ENCODE measurements at regions not wholly inside any gene's neighbourhood (a gene's known extent, or its start where the extent isn't known, plus 50 kb on each side); places are given as distances from the start of the nearest gene placed in this dataset.

DNA sequence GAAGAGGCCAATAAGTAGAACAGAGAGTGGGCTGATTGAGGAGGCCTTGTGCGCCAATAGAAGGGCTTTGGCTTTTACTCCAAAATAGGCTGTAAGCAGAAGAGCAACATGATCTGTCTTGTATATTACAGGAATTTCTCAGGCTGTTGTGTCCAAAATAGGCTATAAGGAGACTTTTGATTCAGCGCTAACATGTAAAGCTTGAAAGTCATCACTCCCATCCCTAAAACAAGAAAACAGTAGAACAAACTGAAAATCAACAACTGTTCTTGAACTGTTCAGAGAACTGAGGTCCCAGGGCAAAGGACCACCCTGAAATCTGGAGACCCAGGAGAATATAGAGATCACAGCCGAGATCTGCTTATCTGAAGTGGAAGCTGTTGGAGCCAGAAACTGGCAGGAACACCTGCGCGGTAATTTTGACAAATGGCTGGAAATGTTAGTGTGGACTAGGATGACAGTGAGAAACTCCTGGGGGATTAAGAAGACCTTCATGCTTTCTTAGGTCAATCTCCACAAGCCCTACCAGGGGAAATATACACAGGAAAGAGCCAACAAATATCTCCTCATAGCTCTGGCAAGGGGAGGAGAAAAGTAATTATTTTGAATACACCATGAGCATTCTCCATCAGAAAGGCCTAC lies 258.6 kb downstream of the RBM43 start:
- Histone ChIP-seq H3K9me3 (ENCODE audit: control insufficient read depth, insufficient read depth, low read depth, low read length) (no peaks in the 10 kb centered on the region), H3K4me1 (ENCODE audit: control insufficient read depth, insufficient read depth, low read length) (no peaks in the 10 kb centered on the region), H3K27ac (ENCODE audit: extremely low read depth, low read depth, low read length) (no peak overlapping the region), H3K36me3 (ENCODE audit: control insufficient read depth in 2 of 2, insufficient read depth in 1 of 2, low read length in 2 of 2) (no peaks in the 10 kb centered on the region), H3K4me3 (ENCODE audit: low read depth, low read length) (no peak overlapping the region)
- TF ChIP-seq OVOL3 (tag by site-specific recombination; IDR thresholded peaks at IDR 0.05): no peak
- TF ChIP-seq, protein P1, sequence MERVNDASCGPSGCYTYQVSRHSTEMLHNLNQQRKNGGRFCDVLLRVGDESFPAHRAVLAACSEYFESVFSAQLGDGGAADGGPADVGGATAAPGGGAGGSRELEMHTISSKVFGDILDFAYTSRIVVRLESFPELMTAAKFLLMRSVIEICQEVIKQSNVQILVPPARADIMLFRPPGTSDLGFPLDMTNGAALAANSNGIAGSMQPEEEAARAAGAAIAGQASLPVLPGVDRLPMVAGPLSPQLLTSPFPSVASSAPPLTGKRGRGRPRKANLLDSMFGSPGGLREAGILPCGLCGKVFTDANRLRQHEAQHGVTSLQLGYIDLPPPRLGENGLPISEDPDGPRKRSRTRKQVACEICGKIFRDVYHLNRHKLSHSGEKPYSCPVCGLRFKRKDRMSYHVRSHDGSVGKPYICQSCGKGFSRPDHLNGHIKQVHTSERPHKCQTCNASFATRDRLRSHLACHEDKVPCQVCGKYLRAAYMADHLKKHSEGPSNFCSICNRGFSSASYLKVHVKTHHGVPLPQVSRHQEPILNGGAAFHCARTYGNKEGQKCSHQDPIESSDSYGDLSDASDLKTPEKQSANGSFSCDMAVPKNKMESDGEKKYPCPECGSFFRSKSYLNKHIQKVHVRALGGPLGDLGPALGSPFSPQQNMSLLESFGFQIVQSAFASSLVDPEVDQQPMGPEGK (tag by site-specific recombination; IDR thresholded peaks at IDR 0.05): no peak
- CTCF ChIA-PET: interaction anchor here (0.6 kb wide), 1 partner anchor 24 kb away, joined by 4 read pairs; no protein-coding TSS in a partner anchor
- POLR2A ChIA-PET: no interaction called here

DNA sequence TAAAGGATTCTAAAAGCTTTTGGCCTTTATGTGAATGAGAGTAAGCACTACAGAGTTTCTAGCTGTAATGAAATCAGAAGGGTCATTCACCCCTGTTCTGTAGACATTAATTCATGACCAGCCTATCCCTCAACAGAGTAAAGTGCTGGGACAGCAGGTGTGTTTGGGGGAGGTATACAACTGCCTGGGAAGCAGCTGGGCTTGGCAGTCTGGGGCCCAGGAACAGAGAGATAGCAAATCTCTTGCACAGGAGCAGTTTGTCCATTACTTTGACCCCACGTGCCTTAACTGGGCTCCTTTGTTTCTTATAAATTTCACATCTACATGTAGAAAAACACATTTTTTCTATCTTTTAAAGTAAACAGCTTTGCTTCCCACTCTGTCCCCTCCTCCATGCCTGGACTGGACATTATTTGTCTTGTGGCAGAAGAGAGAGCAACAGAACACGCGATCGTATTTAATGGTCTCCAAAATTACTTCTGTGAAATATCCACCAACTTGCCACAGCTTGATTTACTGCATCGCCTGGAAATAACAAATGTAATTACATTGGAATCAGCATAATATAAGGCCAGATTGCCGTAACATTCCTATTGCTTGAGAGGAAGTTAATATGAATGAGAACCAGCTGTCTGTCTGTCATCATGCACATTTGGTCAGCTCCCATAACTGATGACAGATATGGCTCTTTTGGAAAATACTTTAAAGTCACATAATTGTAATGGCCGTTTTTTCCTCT lies 263.8 kb downstream of the RBM43 start:
- Histone ChIP-seq H3K36me3 (ENCODE audit: control insufficient read depth in 2 of 2, insufficient read depth in 1 of 2, low read length in 2 of 2) (no peaks in the 10 kb centered on the region), H3K4me3 (ENCODE audit: low read depth, low read length) (no peak overlapping the region), H3K27ac (ENCODE audit: extremely low read depth, low read depth, low read length) (no peak overlapping the region), H3K9me3 (ENCODE audit: control insufficient read depth, insufficient read depth, low read depth, low read length) (no peaks in the 10 kb centered on the region), H3K4me1 (ENCODE audit: control insufficient read depth, insufficient read depth, low read length) (no peaks in the 10 kb centered on the region)
- POLR2A ChIA-PET: no interaction called here
- CTCF ChIA-PET: no interaction called here
- no peak for TF ChIP-seq ZNF555 (tag by site-specific recombination; conservative IDR thresholded peaks at IDR 0.05)
- TF ChIP-seq, protein P2, sequence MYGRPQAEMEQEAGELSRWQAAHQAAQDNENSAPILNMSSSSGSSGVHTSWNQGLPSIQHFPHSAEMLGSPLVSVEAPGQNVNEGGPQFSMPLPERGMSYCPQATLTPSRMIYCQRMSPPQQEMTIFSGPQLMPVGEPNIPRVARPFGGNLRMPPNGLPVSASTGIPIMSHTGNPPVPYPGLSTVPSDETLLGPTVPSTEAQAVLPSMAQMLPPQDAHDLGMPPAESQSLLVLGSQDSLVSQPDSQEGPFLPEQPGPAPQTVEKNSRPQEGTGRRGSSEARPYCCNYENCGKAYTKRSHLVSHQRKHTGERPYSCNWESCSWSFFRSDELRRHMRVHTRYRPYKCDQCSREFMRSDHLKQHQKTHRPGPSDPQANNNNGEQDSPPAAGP (tag by site-specific recombination; IDR thresholded peaks at IDR 0.05): no peak
- TF ChIP-seq ZNF514 (tag by site-specific recombination; IDR thresholded peaks at IDR 0.05): no peak
- TF ChIP-seq ZNF416 (tag by site-specific recombination; IDR thresholded peaks at IDR 0.05): no peak
- TF ChIP-seq, protein P3, sequence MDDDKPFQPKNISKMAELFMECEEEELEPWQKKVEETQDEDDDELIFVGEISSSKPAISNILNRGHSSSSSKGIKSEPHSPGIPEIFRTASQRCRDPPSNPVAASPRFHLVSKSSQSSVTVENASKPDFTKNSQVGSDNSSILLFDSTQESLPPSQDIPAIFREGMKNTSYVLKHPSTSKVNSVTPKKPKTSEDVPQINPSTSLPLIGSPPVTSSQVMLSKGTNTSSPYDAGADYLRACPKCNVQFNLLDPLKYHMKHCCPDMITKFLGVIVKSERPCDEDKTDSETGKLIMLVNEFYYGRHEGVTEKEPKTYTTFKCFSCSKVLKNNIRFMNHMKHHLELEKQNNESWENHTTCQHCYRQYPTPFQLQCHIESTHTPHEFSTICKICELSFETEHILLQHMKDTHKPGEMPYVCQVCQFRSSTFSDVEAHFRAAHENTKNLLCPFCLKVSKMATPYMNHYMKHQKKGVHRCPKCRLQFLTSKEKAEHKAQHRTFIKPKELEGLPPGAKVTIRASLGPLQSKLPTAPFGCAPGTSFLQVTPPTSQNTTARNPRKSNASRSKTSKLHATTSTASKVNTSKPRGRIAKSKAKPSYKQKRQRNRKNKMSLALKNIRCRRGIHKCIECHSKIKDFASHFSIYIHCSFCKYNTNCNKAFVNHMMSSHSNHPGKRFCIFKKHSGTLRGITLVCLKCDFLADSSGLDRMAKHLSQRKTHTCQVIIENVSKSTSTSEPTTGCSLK (tag by site-specific recombination; IDR thresholded peaks at IDR 0.05): no peak
- TF ChIP-seq ZNF677 (tag by site-specific recombination; IDR thresholded peaks at IDR 0.05): no peak
- TF ChIP-seq, protein P4, sequence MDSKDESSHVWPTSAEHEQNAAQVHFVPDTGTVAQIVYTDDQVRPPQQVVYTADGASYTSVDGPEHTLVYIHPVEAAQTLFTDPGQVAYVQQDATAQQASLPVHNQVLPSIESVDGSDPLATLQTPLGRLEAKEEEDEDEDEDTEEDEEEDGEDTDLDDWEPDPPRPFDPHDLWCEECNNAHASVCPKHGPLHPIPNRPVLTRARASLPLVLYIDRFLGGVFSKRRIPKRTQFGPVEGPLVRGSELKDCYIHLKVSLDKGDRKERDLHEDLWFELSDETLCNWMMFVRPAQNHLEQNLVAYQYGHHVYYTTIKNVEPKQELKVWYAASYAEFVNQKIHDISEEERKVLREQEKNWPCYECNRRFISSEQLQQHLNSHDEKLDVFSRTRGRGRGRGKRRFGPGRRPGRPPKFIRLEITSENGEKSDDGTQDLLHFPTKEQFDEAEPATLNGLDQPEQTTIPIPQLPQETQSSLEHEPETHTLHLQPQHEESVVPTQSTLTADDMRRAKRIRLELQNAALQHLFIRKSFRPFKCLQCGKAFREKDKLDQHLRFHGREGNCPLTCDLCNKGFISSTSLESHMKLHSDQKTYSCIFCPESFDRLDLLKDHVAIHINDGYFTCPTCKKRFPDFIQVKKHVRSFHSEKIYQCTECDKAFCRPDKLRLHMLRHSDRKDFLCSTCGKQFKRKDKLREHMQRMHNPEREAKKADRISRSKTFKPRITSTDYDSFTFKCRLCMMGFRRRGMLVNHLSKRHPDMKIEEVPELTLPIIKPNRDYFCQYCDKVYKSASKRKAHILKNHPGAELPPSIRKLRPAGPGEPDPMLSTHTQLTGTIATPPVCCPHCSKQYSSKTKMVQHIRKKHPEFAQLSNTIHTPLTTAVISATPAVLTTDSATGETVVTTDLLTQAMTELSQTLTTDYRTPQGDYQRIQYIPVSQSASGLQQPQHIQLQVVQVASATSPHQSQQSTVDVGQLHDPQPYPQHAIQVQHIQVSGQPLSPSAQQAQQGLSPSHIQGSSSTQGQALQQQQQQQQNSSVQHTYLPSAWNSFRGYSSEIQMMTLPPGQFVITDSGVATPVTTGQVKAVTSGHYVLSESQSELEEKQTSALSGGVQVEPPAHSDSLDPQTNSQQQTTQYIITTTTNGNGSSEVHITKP (tag by site-specific recombination; IDR thresholded peaks at IDR 0.05): no peak
- TF ChIP-seq, protein P5, sequence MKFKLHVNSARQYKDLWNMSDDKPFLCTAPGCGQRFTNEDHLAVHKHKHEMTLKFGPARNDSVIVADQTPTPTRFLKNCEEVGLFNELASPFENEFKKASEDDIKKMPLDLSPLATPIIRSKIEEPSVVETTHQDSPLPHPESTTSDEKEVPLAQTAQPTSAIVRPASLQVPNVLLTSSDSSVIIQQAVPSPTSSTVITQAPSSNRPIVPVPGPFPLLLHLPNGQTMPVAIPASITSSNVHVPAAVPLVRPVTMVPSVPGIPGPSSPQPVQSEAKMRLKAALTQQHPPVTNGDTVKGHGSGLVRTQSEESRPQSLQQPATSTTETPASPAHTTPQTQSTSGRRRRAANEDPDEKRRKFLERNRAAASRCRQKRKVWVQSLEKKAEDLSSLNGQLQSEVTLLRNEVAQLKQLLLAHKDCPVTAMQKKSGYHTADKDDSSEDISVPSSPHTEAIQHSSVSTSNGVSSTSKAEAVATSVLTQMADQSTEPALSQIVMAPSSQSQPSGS (tag by site-specific recombination; IDR thresholded peaks at IDR 0.05; ENCODE audit: low read depth): no peak
- no peak for TF ChIP-seq ZNF830 (tag by site-specific recombination; IDR thresholded peaks at IDR 0.05; ENCODE audit: low read depth)
- TF ChIP-seq KLF10 (tag by site-specific recombination; IDR thresholded peaks at IDR 0.05): no peak
- TF ChIP-seq ZNF654 (tag by site-specific recombination; IDR thresholded peaks at IDR 0.05; ENCODE audit: low read depth): no peak
- no peak for TF ChIP-seq TCF7L2 (IDR thresholded peaks at IDR 0.05; ENCODE audit: borderline replicate concordance, low read depth, low read length)
- no peak for TF ChIP-seq ZNF664 (tag by site-specific recombination; IDR thresholded peaks at IDR 0.05)
- no peak for TF ChIP-seq ZNF404 (tag by site-specific recombination; IDR thresholded peaks at IDR 0.05)
- TF ChIP-seq ZNF292 (tag by site-specific recombination; IDR thresholded peaks at IDR 0.05; ENCODE audit: borderline replicate concordance, low read depth): no peak
- no peak for TF ChIP-seq ZNF544 (tag by site-specific recombination; IDR thresholded peaks at IDR 0.05)
- no peak for TF ChIP-seq ZNF76 (tag by site-specific recombination; IDR thresholded peaks at IDR 0.05; ENCODE audit: borderline replicate concordance, low read depth)
- TF ChIP-seq ZNF660 (tag by site-specific recombination; IDR thresholded peaks at IDR 0.05): no peak
- no peak for TF ChIP-seq ZNF121 (tag by site-specific recombination; IDR thresholded peaks at IDR 0.05)

All from HEK293 (cell line).